ENCODE measurements at regions not wholly inside any gene's neighbourhood (a gene's known extent, or its start where the extent isn't known, plus 50 kb on each side); places are given as distances from the start of the nearest gene placed in this dataset.

DNA sequence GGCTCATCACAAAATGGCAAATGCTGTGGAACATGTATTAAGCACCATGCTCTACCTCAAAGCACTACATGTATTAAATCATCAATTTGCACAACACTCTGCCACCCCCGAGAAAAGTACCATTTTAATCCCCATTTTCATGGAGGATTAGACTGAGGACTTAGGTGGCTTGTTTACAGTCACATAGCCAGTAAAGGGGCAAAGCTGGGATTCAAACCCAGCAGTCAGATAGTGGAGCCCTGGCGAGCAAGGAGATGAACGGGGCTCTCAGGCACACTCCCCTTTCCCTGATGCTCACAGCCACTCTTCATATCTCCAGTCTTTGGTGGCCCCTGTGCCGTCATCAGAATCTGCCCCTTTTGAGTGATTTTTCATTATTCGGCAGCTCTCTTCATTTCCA lies 262.9 kb downstream of the DIRAS2 start:
- Histone ChIP-seq H3K79me2 (ENCODE audit: insufficient read depth, low read length) (no peaks in the 10 kb centered on the region), H2AFZ (ENCODE audit: low read length) (no peak overlapping the region), H3F3A (ENCODE audit: insufficient read depth, low read length) (no peaks in the 10 kb centered on the region), H3K4me2 (ENCODE audit: low read length) (no peak overlapping the region), H4K20me1 (ENCODE audit: insufficient read depth, low read length) (no peaks in the 10 kb centered on the region), H3K9me3 (ENCODE audit: low read length) (no peaks in the 10 kb centered on the region), H3K9ac (ENCODE audit: low read length) (no peak overlapping the region), H3K27me3 (ENCODE audit: insufficient read depth, low read length) (no peaks in the 10 kb centered on the region), H3K4me1 (ENCODE audit: insufficient read depth, low read length, severe bottlenecking) (no peaks in the 10 kb centered on the region), H3K27ac (ENCODE audit: low read depth, low read length, poor library complexity, severe bottlenecking) (no peak overlapping the region), H3K36me3 (ENCODE audit: insufficient read depth, low read length) (no peaks in the 10 kb centered on the region), H3K4me3 (ENCODE audit: low read depth, low read length, poor library complexity, severe bottlenecking) (no peak overlapping the region), H3K9me2 (ENCODE audit: low read depth, low read length) (no peaks in the 10 kb centered on the region)
- TF ChIP-seq EZH2 (IDR thresholded peaks at IDR 0.05; ENCODE audit: borderline replicate concordance, low read length) (no peak), CTCF (IDR thresholded peaks at IDR 0.05; ENCODE audit: low read length) (no peak)

- Histone ChIP-seq H3K27me3 (ENCODE audit: insufficient read depth, low read length) (no peaks in the 10 kb centered on the region; the same call in 1 of the 2 replicates), H4K20me1 (ENCODE audit: insufficient read depth, low read length) (no peaks in the 10 kb centered on the region), H3F3A (ENCODE audit: insufficient read depth, low read length) (no peaks in the 10 kb centered on the region), H3K27ac (ENCODE audit: low read depth, low read length, poor library complexity, severe bottlenecking) (no peak overlapping the region), H3K9me3 (ENCODE audit: low read length) (no peaks in the 10 kb centered on the region), H3K9me2 (ENCODE audit: low read depth, low read length) (no peaks in the 10 kb centered on the region), H3K4me1 (ENCODE audit: insufficient read depth, low read length, severe bottlenecking) (no peaks in the 10 kb centered on the region), H3K4me2 (ENCODE audit: low read length) (no peak overlapping the region), H3K36me3 (ENCODE audit: insufficient read depth, low read length) (no peaks in the 10 kb centered on the region), H2AFZ (ENCODE audit: low read length) (no peak overlapping the region), H3K79me2 (ENCODE audit: insufficient read depth, low read length) (no peaks in the 10 kb centered on the region), H3K9ac (ENCODE audit: low read length) (no peak overlapping the region), H3K4me3 (ENCODE audit: low read depth, low read length, poor library complexity, severe bottlenecking) (no peak overlapping the region)
- TF ChIP-seq EZH2 (IDR thresholded peaks at IDR 0.05; ENCODE audit: borderline replicate concordance, low read length) = no peak
Observed at GRCh38 chr9:90385146-90385545, 257.5 kb downstream of the DIRAS2 start.

DNA sequence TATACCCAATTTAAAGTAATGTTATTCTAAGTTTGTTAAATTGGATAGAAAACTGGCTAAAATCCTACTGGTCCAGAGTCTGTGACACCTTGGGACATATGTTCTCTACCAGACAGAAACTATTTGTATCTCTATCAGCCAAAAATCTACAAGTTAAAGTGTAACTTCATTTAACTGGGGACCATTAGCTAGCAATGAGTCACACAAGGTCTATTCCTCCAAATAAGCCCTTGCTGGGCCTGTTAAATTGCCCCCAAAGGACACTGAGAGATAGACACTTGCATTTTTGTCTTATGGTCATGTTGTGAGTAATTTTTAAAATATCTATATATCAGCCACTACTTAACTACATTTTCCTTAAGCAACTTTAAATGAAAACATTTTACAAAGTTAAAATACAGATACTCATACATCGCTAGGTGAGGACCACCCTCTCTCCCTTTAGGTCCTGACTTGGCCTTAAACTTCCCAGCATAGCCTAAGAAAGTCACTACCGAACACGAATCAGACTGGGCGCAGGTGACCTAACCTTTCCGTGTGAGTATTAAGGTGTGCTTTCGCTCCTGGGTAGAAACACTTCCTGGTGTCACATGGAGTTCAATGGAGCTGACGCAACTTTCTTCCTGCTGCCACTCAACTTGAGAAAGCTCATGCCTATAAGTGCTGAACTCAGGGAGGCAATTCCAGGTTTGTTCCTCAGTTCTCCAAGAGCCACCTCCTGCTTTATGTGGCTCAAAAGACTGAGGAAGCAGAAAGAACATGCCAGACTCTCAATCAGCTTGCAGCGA lies 249.1 kb downstream of the DIRAS2 start:
- Histone ChIP-seq H3K9me2 (ENCODE audit: low read depth, low read length) (no peaks in the 10 kb centered on the region), H3K4me1 (ENCODE audit: insufficient read depth, low read length, severe bottlenecking) (no peaks in the 10 kb centered on the region), H4K20me1 (ENCODE audit: insufficient read depth, low read length) (no peaks in the 10 kb centered on the region), H3K36me3 (ENCODE audit: insufficient read depth, low read length) (no peaks in the 10 kb centered on the region), H3K9me3 (ENCODE audit: low read length) (no peaks in the 10 kb centered on the region), H3K79me2 (ENCODE audit: insufficient read depth, low read length) (no peaks in the 10 kb centered on the region), H3K4me2 (ENCODE audit: low read length) (no peak overlapping the region), H3K27me3 (ENCODE audit: insufficient read depth, low read length) (no peaks in the 10 kb centered on the region), H3K4me3 (ENCODE audit: low read depth, low read length, poor library complexity, severe bottlenecking) (no peak overlapping the region), H3K27ac (ENCODE audit: low read depth, low read length, poor library complexity, severe bottlenecking) (no peak overlapping the region), H2AFZ (ENCODE audit: low read length) (no peak overlapping the region), H3F3A (ENCODE audit: insufficient read depth, low read length) (no peaks in the 10 kb centered on the region), H3K9ac (ENCODE audit: low read length) (no peak overlapping the region)
- TF ChIP-seq EZH2 (IDR thresholded peaks at IDR 0.05; ENCODE audit: borderline replicate concordance, low read length) (no peak), CTCF (IDR thresholded peaks at IDR 0.05; ENCODE audit: low read length) (no peak)

DNA sequence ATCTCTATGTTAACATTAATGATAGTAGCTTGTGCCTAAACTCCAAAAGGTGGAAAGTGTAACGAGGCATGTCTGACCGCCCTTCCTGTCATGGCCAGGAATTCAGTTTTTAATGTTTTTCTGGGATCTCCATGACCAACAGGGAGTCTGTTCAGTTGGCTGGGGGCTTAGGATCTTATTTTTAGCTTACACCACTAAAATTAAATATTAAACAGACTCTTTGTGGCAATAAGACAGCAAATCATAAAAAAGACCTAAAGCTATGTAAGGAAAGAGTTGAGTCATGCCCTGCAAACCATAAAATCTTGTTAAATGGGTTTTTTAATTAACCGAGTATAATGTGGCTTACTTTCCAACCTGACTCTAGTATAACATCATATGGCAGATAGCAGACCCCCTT lies 247.8 kb downstream of the DIRAS2 start:
- H3K9me2 ChIP-seq (ENCODE audit: low read depth, low read length) = no peaks in the 10 kb centered on the region
- H3K4me3 ChIP-seq (ENCODE audit: low read depth, low read length, poor library complexity, severe bottlenecking) = no peak overlapping the region
- H2AFZ ChIP-seq (ENCODE audit: low read length) = no peak overlapping the region
- no peaks in the 10 kb centered on the region for H3K27me3 ChIP-seq (ENCODE audit: insufficient read depth, low read length)
- no peaks in the 10 kb centered on the region for H3K9me3 ChIP-seq (ENCODE audit: low read length)
- no peak overlapping the region for H3K27ac ChIP-seq (ENCODE audit: low read depth, low read length, poor library complexity, severe bottlenecking)
- no peaks in the 10 kb centered on the region for H4K20me1 ChIP-seq (ENCODE audit: insufficient read depth, low read length)
- H3K9ac ChIP-seq (ENCODE audit: low read length) = no peak overlapping the region
- no peak overlapping the region for H3K4me2 ChIP-seq (ENCODE audit: low read length)
- H3K36me3 ChIP-seq (ENCODE audit: insufficient read depth, low read length) = no peaks in the 10 kb centered on the region
- no peaks in the 10 kb centered on the region for H3K79me2 ChIP-seq (ENCODE audit: insufficient read depth, low read length)
- H3F3A ChIP-seq (ENCODE audit: insufficient read depth, low read length) = no peaks in the 10 kb centered on the region
- TF ChIP-seq EZH2 (IDR thresholded peaks at IDR 0.05; ENCODE audit: borderline replicate concordance, low read length) (no peak), CTCF (IDR thresholded peaks at IDR 0.05; ENCODE audit: low read length) (no peak)
- H3K4me1 ChIP-seq (ENCODE audit: insufficient read depth, low read length, severe bottlenecking) = no peaks in the 10 kb centered on the region

All from OCI-LY1 (cell line).